Fibroblast of lung (primary cell): ENCODE measurements at regions not wholly inside any gene's neighbourhood (a gene's known extent, or its start where the extent isn't known, plus 50 kb on each side); places are given as distances from the start of the nearest gene placed in this dataset.

ENCODE experiments used
- EZH2 ChIP-seq: IDR thresholded peaks from 2 replicates; pipeline ENCODE4 v1.5.1; 2012; ENCODE audit warnings: low read length, control low read depth, mild to moderate bottlenecking; ENCODE audit errors: missing control alignments
- TF ChIP-seq, protein P1 (sequence below), 2 donors: IDR thresholded peaks in 1 of 2; conservative IDR thresholded peaks in 1 of 2; 1 replicate in 1 of 2; 2 replicates in 1 of 2; pipeline ENCODE4 v1.5.1; 2011 to 2012; ENCODE audit warnings: low read length in 2 of 2, control low read depth in 1 of 2, inconsistent platforms in 1 of 2, low read depth in 1 of 2, mild to moderate bottlenecking in 1 of 2

GRCh38 chr4:144808034-144808433 lies 162.1 kb downstream of the HHIP start:
- TF ChIP-seq, protein P1, sequence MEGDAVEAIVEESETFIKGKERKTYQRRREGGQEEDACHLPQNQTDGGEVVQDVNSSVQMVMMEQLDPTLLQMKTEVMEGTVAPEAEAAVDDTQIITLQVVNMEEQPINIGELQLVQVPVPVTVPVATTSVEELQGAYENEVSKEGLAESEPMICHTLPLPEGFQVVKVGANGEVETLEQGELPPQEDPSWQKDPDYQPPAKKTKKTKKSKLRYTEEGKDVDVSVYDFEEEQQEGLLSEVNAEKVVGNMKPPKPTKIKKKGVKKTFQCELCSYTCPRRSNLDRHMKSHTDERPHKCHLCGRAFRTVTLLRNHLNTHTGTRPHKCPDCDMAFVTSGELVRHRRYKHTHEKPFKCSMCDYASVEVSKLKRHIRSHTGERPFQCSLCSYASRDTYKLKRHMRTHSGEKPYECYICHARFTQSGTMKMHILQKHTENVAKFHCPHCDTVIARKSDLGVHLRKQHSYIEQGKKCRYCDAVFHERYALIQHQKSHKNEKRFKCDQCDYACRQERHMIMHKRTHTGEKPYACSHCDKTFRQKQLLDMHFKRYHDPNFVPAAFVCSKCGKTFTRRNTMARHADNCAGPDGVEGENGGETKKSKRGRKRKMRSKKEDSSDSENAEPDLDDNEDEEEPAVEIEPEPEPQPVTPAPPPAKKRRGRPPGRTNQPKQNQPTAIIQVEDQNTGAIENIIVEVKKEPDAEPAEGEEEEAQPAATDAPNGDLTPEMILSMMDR (conservative IDR thresholded peaks at IDR 0.05 in 1 of 2, IDR thresholded peaks at IDR 0.05 in 1 of 2; ENCODE audit: low read depth in 1 of 2, low read length in 2 of 2), result no peak
- TF ChIP-seq EZH2, result no peak
